PC-3 (cell line): ENCODE measurements at regions not wholly inside any gene's neighbourhood (a gene's known extent, or its start where the extent isn't known, plus 50 kb on each side); places are given as distances from the start of the nearest gene placed in this dataset.
A peak's percentile ranks its signal among the peaks of the same experiment; 100 is the strongest.

ENCODE experiments used
- ATAC-seq: fragments of 200-7000 bp; cut with Tn5 transposase; 2 replicates; pipeline ENCODE4 v1.9.1; 2020; ENCODE audit warnings: mild to moderate bottlenecking, moderate library complexity
- BruUV-seq: library from RNA; stranded (reverse); fragments of 400-500 nt; replicated peaks from 2 replicates; lab custom pipeline; 2021; lab: Mats Ljungman, UMichigan
- CTCF ChIA-PET: fragments of 300-600 bp; sonication (Branson Sonifier 250); formaldehyde crosslinking; loops from one replicate; lab custom pipeline; 2022; ENCODE audit warnings: antibody characterized with exemption; lab: Charles Lee
- POLR2A ChIA-PET: fragments of 300-600 bp; sonication (Branson Sonifier 250); formaldehyde crosslinking; loops from one replicate; lab custom pipeline; 2022; ENCODE audit warnings: antibody characterized with exemption; ENCODE audit not compliant: unreplicated experiment; lab: Charles Lee
- DNase-seq: peaks from one replicate; pipeline ENCODE4 v3.0.0-alpha.2; 2015
- H2AFZ ChIP-seq: fragments of 300-600 bp; sonication (generic); 2 replicates; pipeline ENCODE4 v1.6.0; 2016; ENCODE audit warnings: antibody characterized with exemption, low read length
- H3F3A ChIP-seq: fragments of 300-600 bp; sonication (generic); one replicate; pipeline ENCODE4 v1.6.0; 2017; ENCODE audit warnings: antibody characterized with exemption, low read length, control low read depth, mild to moderate bottlenecking; ENCODE audit not compliant: unreplicated experiment
- H3K27ac ChIP-seq: fragments of 300-600 bp; sonication (generic); 2 replicates; pipeline ENCODE4 v1.5.1; 2016; ENCODE audit warnings: mild to moderate bottlenecking, low read length
- H3K27me3 ChIP-seq: fragments of 300-600 bp; sonication (generic); 2 replicates; pipeline ENCODE4 v1.6.1; 2016; ENCODE audit warnings: low read length, mixed read lengths
- H3K36me3 ChIP-seq: fragments of 300-600 bp; sonication (generic); 2 replicates; pipeline ENCODE4 v1.6.1; 2016; ENCODE audit warnings: low read depth, mixed run types, low read length, mixed read lengths
- H3K4me1 ChIP-seq: fragments of 300-600 bp; sonication (generic); 2 replicates; pipeline ENCODE4 v1.5.1; 2016; ENCODE audit warnings: low read length; ENCODE audit not compliant: insufficient read depth
- H3K4me2 ChIP-seq: fragments of 300-600 bp; sonication (generic); 2 replicates; pipeline ENCODE4 v1.6.0; 2016; ENCODE audit warnings: low read length
- H3K4me3 ChIP-seq: fragments of 300-600 bp; sonication (generic); 2 replicates; pipeline ENCODE4 v1.5.1; 2016; ENCODE audit warnings: mild to moderate bottlenecking, low read length, mixed read lengths
- H3K79me2 ChIP-seq: fragments of 300-600 bp; sonication (generic); 2 replicates; pipeline ENCODE4 v1.6.1; 2017; ENCODE audit warnings: low read length, mixed read lengths
- H3K9ac ChIP-seq: fragments of 300-600 bp; sonication (generic); 2 replicates; pipeline ENCODE4 v1.6.0; 2016; ENCODE audit warnings: mild to moderate bottlenecking, low read length
- H3K9me2 ChIP-seq: fragments of 300-600 bp; sonication (generic); replicated peaks from 2 replicates; pipeline ENCODE4 v1.6.1; 2016; ENCODE audit warnings: mixed run types, low read length, mixed read lengths
- H3K9me3 ChIP-seq: fragments of 300-600 bp; sonication (generic); 2 replicates; pipeline ENCODE4 v1.6.1; 2016; ENCODE audit warnings: low read length, mixed read lengths
- H4K20me1 ChIP-seq: fragments of 300-600 bp; sonication (generic); 2 replicates; pipeline ENCODE4 v1.6.1; 2016; ENCODE audit warnings: low read length, mixed read lengths
- EZH2 ChIP-seq: fragments of 300-600 bp; sonication (generic); IDR thresholded peaks from one replicate; pipeline ENCODE4 v1.6.1; 2017; ENCODE audit warnings: antibody characterized with exemption, mild to moderate bottlenecking, low read length; ENCODE audit not compliant: unreplicated experiment
- EZH2phosphoT487 ChIP-seq: fragments of 300-600 bp; sonication (generic); IDR thresholded peaks from 2 replicates; pipeline ENCODE4 v1.6.1; 2018; ENCODE audit warnings: mild to moderate bottlenecking, antibody characterized with exemption, low read length, borderline replicate concordance
- intact Hi-C: fragments of 100-400 bp; cut with micrococcal nuclease; formaldehyde crosslinking; loops from 2 replicates; pipeline ENCODE4 v1.9.0; 2023
- TF ChIP-seq, protein P1 (sequence below): fragments of 300-600 bp; sonication (generic); conservative IDR thresholded peaks from 2 replicates; pipeline ENCODE4 v1.5.1; 2017; ENCODE audit warnings: antibody characterized with exemption, low read depth, mild to moderate bottlenecking, low read length

DNA sequence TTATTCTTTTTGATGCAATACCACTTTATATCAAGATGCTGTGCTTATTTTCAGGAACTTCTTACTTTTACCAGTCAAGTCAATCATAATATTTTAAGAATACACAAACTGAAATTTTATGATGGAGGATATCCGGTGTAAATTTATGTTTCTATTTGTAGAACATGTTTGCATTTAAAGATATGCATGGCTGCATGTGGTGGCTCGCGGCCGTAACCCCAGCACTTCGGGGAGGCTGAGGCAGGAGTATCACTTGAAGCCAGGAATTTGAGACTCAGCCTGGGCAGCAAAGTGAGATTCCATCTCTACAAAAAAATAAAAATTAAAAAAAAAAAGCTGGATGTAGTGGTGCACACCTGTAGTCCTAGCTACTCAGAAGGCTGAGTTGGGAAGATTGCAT lies 73.5 kb upstream of the ALDH1A1 start:
- H3K27me3 ChIP-seq, result peaks cover 46% of the 10 kb centered on the region
- H3K4me2 ChIP-seq, result no peak overlapping the region
- no peaks in the 10 kb centered on the region for H3K79me2 ChIP-seq
- no peak overlapping the region for H2AFZ ChIP-seq
- ChIA-PET CTCF (no interaction called here), POLR2A (interaction anchor here (0.6 kb wide), 1 partner anchor 117 kb away, joined by 3 read pairs; no protein-coding TSS in a partner anchor)
- H3K9me2 ChIP-seq, result no peaks in the 10 kb centered on the region
- H3K27ac ChIP-seq, result no peak overlapping the region
- TF ChIP-seq EZH2, result no peak
- TF ChIP-seq, protein P1, sequence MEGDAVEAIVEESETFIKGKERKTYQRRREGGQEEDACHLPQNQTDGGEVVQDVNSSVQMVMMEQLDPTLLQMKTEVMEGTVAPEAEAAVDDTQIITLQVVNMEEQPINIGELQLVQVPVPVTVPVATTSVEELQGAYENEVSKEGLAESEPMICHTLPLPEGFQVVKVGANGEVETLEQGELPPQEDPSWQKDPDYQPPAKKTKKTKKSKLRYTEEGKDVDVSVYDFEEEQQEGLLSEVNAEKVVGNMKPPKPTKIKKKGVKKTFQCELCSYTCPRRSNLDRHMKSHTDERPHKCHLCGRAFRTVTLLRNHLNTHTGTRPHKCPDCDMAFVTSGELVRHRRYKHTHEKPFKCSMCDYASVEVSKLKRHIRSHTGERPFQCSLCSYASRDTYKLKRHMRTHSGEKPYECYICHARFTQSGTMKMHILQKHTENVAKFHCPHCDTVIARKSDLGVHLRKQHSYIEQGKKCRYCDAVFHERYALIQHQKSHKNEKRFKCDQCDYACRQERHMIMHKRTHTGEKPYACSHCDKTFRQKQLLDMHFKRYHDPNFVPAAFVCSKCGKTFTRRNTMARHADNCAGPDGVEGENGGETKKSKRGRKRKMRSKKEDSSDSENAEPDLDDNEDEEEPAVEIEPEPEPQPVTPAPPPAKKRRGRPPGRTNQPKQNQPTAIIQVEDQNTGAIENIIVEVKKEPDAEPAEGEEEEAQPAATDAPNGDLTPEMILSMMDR, result no peak
- TF ChIP-seq EZH2phosphoT487, result no peak
- H3K9ac ChIP-seq, result no peak overlapping the region
- H3F3A ChIP-seq, result no peaks in the 10 kb centered on the region
- no peak overlapping the region for H3K4me3 ChIP-seq
- DNase-seq (no peak), ATAC-seq (no peak)
- no TSS peak for BruUV-seq
- no peaks in the 10 kb centered on the region for H3K36me3 ChIP-seq
- H4K20me1 ChIP-seq, result no peaks in the 10 kb centered on the region
- H3K9me3 ChIP-seq, result no peaks in the 10 kb centered on the region
- intact Hi-C loops, result no loop called here
- H3K4me1 ChIP-seq, result no peaks in the 10 kb centered on the region

DNA sequence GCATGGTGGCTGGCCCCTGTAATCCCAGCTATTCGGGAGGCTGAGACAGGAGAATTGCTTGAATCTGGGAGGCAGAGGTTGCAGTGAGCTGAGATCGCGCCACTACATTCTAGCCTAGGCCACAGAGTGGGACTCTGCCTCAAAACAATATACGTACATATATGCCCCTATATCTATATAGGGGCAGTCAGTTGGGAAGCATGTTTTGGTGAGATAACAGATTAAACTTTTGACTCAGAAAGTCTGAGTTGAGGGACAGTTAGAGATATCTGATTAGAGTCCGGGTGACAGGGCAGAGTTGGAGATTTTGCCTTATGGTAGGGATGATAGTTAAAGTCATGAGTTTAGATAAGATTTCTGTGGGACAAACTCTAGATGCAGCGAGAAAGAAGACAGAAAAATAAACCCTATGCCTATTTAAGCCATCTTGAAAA lies 71.8 kb upstream of the ALDH1A1 start:
- Histone ChIP-seq H3K36me3 (no peaks in the 10 kb centered on the region), H3K9ac (no peak overlapping the region), H3K27me3 (peaks cover 28% of the 10 kb centered on the region), H3K79me2 (no peaks in the 10 kb centered on the region), H4K20me1 (no peaks in the 10 kb centered on the region), H3K4me3 (no peak overlapping the region), H2AFZ (no peak overlapping the region), H3K27ac (no peak overlapping the region), H3K4me2 (no peak overlapping the region), H3K9me3 (no peaks in the 10 kb centered on the region), H3F3A (no peaks in the 10 kb centered on the region), H3K9me2 (no peaks in the 10 kb centered on the region), H3K4me1 (no peaks in the 10 kb centered on the region)
- intact Hi-C loops, result loop anchor here (5.0 kb wide), 1 partner anchor 152 kb away; no protein-coding TSS in a partner anchor
- ChIA-PET CTCF (no interaction called here), POLR2A (no interaction called here)
- BruUV-seq, result no TSS peak
- DNase-seq (no peak), ATAC-seq (no peak)
- TF ChIP-seq EZH2phosphoT487 (no peak), EZH2 (no peak)
- TF ChIP-seq, protein P1, result no peak

GRCh38 chr9:73023025-73023541 lies 70.2 kb upstream of the ALDH1A1 start:
- DNase-seq, result peak; percentile 56
- Histone ChIP-seq H3K9me2 (no peaks in the 10 kb centered on the region), H3K36me3 (no peaks in the 10 kb centered on the region), H3K4me3 (no peak overlapping the region), H2AFZ (no peak overlapping the region), H3K27ac (no peak overlapping the region), H3K9me3 (no peaks in the 10 kb centered on the region), H3K4me1 (no peaks in the 10 kb centered on the region), H3K9ac (no peak overlapping the region), H3K79me2 (no peaks in the 10 kb centered on the region), H4K20me1 (no peaks in the 10 kb centered on the region), H3K4me2 (no peak overlapping the region), H3K27me3 (peaks cover 13% of the 10 kb centered on the region; the same call in 1 of the 2 replicates), H3F3A (no peaks in the 10 kb centered on the region)
- ATAC-seq, result peak; percentile 40
- intact Hi-C loops, result loop anchor here (1.0 to 5.0 kb wide), 3 partner anchors 151 to 742 kb away; no protein-coding TSS in a partner anchor
- no peak for TF ChIP-seq EZH2phosphoT487
- TF ChIP-seq, protein P1, result peak; percentile 78
- POLR2A ChIA-PET, result no interaction called here
- no TSS peak for BruUV-seq
- CTCF ChIA-PET, result interaction anchor here (0.6 to 1.7 kb wide), 2 partner anchors 147 to 151 kb away, joined by 3 to 4 read pairs; no protein-coding TSS in a partner anchor
